ENCODE measurements at regions not wholly inside any gene's neighbourhood (a gene's known extent, or its start where the extent isn't known, plus 50 kb on each side); places are given as distances from the start of the nearest gene placed in this dataset.
A peak's percentile ranks its signal among the peaks of the same experiment; 100 is the strongest.
"Not testable (repeated sequence)": the region's sequence is repeated elsewhere in the genome, so short reads cannot be mapped to it uniquely, and the experiment has no call there.

DNA sequence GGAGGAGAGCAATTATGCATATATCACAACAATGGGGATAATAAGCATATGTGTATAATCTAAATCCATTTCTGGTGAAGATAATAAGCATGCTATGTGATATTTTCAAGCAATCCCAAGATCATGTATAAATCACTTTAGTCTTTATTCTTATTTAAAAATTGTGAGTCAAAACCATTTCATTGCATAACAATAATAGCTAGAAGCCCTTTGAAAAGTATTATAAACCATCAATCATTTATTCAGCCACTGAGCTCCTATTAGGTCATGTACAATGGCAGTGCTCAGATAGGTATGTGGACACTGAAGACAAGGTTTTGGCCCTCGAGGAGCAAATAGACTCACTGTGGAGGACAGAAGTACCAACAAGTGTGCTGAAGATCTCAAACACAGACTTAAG lies 113.1 kb downstream of the CDCA7 start:
- no peak for DNase-seq (ENCODE audit: low spot score)

DNA sequence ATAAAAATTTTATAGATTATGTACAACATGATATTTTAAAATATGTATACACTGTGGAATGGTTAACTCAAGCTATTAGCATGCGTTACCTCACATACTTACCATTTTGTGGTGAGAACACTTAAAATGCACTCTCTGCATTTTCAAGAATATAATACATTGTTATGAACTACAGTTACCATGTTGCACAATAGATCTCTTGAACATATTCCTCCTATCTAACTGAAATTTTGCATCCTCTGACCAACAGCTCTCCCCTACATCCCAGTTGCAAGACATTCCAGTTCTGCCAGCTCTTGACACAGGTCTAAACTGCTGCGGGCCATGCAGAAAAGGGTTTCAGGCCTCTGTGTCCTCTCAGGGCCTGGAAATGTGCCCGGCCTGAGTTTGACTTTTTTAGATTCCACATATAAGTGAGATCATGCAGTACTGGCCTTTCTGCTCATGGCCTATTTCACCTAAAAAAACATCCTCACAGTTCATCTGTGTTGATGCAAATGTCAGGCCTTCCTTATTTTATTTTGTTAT lies 113.7 kb downstream of the CDCA7 start:
- DNase-seq (ENCODE audit: low spot score) = no peak

- DNase-seq (ENCODE audit: low spot score) = no peak
Observed at GRCh38 chr2:173472112-173472511, 117.4 kb downstream of the CDCA7 start.

GRCh38 chr2:173483137-173483536 lies 128.5 kb downstream of the CDCA7 start:
- DNase-seq (ENCODE audit: low spot score) = no peak

- DNase-seq (ENCODE audit: low spot score) = no peak
Observed at GRCh38 chr2:173488861-173489260, 134.2 kb downstream of the CDCA7 start.

DNA sequence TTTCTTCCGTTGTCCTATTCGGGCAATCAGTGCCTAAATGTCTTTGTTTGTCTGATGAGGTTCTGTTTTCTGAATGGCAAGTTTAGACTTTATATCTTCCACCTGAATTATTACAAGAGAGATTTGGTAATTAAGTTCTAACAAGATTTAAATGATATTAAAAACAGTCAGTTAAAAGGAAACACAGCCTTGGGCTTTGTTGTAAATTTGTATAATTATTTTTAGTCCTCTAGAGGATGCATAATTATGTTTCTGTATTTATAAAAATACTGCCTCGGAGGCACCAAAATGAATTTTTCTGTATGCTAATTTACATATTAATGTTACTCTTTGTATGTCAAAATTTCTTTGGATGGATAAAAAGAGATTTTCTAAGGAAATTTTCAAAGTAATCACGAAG lies 136.7 kb downstream of the CDCA7 start:
- no peak for DNase-seq (ENCODE audit: low spot score)

- DNase-seq (ENCODE audit: low spot score) = no peak
Observed at GRCh38 chr2:173493874-173494273, 139.2 kb downstream of the CDCA7 start.

DNA sequence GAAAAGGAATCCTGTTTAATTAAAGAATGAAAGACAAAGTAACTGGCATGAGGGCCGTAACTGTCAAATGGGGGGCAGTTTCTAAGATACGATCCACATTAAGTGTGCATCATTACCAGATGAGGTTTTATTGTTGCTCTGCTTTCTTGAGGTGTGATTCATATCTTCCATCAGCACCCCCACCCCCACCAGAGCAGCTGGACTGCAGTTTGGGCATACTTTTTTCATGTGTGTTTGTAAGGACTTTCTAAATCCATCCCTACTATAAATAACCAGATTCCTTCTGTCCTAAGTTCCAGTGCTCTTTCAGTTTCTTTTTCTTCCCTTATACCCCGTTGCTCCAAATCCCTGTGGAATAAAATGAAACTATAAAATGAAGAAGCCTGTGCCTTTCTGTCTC lies 142.1 kb downstream of the CDCA7 start:
- peak; percentile 26 for DNase-seq (ENCODE audit: low spot score)

DNA sequence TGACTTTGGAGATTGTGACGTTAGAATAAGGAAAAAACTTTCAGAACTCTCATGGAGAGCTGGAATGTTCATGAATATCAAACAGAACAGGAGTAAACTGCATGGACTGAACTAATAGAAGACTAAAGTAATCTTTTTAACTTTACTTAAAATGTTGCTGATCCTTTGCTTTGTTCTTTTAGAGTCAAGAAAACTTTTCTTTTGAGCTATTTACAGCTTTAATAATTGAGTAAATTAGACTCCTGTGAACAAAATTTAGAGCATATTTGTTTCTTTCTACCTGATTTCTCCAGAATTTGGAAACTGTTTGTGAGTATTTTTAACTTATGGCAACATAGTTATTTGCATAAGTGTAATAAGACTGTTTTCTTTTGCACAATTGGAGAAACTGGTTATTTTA lies 146.3 kb downstream of the CDCA7 start:
- no peak for DNase-seq (ENCODE audit: low spot score)

DNA sequence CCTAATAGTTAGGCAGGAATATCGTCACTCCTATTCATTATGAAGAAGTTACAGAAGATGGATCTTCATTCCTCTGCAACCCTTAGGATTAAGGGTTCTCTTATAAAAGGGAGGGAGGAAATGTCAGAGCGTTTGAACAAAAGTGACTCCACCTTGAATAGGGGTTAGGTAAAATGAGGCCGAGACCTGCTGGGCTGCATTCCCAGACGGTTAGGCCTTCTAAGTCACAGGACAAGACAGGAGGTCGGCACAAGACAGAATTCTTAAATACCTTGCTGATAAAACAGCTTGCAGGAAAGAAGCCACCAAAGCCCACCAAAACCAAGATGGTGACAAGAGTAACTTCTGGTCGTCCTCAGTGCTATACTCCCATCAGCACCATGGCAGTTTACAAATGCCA lies 147.6 kb downstream of the CDCA7 start:
- no peak for DNase-seq (ENCODE audit: low spot score)

DNA sequence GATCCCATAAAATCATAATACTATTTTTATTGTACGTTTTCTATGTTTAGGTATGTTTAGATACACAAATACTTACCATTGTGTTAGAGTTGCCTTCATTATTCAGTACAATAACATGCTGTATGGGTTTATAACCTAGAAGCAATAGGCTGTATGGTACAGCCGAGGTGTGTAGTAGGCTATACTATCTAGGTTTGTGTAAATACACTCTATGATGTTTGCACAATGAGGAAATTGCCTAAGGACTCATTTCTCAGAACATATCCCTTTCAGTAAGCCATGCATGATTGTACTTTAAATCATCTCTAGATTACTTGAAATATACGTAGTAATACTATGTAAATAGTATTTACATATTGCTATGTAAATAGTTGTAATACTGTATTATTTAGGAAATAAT lies 156.7 kb downstream of the CDCA7 start:
- no peak for DNase-seq (ENCODE audit: low spot score)

- no peak for DNase-seq (ENCODE audit: low spot score)
Observed at GRCh38 chr2:173511942-173512341, 157.3 kb downstream of the CDCA7 start.

DNA sequence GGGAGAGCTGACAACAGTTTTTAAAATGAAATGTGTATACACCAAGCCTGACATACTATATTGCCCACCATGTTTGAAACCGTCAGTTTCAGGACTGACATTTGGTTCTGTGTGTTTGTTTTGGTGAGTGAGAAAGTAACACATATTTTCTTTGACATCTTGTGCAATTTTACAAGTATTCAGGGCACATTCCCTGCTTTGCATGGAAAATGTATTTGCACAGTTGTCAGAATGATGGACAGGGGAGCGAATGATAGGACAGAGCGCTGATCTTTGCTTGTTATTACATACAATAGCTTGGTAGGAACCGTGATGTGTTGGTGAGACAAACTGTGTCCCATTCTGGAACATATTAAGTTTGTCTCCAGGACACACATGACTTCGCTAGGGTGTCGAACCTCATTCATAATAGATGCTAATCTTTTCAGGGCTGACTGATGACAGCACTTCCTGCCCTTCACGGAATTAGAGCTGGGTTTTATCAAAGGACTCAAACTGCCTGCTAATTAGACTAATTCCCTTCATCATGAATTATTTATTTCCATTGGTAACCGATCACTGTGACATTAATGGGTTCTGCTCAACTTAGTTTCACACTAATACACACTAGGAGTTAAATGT lies 158.5 kb downstream of the CDCA7 start:
- DNase-seq (ENCODE audit: low spot score) = no peak

DNA sequence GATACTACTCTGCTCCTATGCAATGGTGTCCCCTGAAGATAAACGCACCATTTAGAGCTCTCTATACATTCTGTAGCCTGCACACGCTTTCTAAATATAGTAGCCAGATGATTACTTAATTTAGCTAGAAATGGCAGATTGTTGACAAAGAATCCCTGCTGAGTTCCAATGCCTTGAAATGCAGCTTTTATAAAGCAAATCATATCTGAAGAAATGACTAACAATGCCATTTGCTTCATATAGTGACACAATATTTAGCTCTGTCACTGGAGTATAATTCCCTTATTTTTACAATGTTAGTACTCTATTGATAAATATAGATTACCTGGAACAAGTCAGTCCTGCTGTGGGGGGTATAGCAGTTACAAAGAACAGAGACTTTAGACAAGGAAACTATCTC lies 166.2 kb downstream of the CDCA7 start:
- DNase-seq (ENCODE audit: low spot score) = no peak

GRCh38 chr2:173521450-173522192 lies 166.9 kb downstream of the CDCA7 start:
- no peak for DNase-seq (ENCODE audit: low spot score)

GRCh38 chr2:173523497-173523896 lies 168.8 kb downstream of the CDCA7 start:
- DNase-seq (ENCODE audit: low spot score) = no peak

DNA sequence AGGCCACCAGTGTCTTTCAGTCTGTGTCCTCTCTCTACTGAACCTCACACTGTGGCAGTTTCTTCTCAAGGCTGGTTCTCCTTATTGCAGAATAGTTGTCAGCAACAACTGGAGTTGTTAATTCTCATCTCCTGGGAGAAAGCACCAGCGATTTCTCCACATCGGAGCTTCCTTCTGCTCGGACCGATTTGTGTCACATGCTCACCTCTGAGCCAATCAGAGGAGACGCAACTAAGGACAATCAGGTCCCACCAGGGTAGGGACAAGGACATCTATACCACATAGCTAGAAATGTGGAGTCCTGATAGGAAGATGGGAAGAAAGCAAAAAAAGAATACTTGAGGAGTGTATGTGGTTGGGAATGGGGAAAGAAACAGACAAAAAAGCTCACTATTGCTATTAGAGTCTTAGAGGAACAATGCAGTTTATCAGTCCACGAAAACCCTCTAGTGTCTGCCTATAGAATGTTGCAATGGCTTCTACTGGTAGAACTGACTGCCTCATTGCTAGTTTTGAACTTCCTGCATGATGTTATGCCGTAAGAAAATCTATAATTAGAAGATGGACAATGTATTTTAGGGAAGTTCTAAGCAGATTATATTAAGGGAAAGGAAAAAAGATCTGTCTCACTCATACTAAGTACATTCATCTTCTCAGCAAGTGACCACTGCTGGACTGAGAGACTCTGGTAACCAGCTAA lies 169.7 kb downstream of the CDCA7 start:
- no peak for DNase-seq (ENCODE audit: low spot score)

GRCh38 chr2:173532732-173533531 lies 178.3 kb downstream of the CDCA7 start:
- not testable (repeated sequence) for DNase-seq (ENCODE audit: low spot score)

DNA sequence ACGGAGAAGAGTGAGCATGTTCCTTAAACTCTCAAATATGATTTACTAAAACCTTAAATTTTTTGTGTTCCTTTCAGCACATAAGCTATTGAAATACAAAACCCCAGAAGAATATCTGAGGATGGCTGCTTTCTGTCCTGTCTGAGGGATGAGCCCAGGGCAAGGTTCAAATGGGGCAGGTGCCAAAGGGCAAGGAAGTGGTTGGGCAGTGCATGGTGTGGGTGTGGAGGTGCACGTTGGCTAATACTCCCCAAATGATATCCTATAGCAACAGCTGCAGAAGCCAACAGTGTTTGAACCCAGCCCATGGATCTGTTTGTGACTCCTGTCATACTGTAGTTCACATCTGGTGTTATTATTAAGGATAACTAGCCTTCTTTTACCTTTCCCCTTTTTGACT lies 183.0 kb downstream of the CDCA7 start:
- no peak for DNase-seq (ENCODE audit: low spot score)

- no peak for DNase-seq (ENCODE audit: low spot score)
Observed at GRCh38 chr2:173539615-173540014, 184.9 kb downstream of the CDCA7 start.

DNA sequence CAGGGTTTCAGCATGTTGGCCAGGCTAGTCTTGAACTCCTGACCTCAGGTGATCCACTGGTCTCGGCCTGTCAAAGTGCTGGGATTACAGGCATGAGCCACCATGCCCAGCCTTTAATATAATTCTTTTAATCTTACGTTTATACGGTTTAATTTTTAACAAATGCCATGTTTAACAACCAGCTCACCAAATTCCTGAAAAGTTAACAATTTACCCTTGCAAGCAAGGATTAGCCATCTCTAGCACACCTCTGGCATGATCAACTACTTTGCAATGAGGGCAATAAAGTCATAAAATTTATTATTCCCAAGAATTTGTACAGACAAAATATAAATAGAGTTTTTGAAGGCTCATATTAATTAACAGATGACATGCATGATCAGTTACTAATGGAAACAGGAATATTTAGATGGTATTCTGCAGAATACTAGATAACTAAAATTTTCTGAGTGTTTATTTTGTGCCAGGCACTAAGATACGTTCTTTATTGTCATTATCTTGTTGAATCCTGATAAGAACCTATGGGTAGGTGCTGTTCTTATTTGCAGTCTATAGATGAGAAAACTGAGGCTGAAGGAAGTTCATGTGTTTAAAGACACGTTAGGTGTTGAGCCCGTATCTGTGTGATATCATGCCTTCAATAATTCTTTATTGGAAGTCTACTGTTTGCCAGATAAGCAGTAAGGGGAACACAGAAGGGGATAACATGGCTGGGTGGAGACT lies 190.1 kb downstream of the CDCA7 start:
- DNase-seq (ENCODE audit: low spot score) = no peak

DNA sequence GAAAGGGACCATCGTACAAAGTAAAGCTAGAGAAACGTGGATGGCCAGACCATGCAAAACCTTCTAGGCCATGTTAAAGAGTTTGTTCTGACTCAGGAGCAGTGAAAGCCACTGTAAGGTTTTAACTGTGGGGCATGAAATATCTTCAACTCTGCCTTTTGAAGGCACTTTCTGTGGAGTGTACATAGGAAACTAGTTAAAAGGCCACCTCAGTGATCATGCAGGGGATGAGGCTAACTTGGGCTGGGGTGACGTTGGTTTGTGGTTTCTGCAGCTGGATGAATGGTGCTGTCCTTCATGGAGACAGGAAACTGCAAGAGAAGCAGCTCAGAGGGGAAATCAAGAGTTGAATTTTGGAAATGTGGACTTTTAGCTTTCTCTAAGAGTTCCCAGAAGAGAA lies 190.7 kb downstream of the CDCA7 start:
- DNase-seq (ENCODE audit: low spot score) = peak; percentile 21
